BLaER1 treated with 17β-estradiol and CSF1 and Interleukin-3, amounts not matched to agents 10 nM and 100 nM (cell line): ENCODE measurements at regions not wholly inside any gene's neighbourhood (a gene's known extent, or its start where the extent isn't known, plus 50 kb on each side); places are given as distances from the start of the nearest gene placed in this dataset.

Experiments
- H3K27ac ChIP-seq, 11 experiments: shearing (Covaris generic); formaldehyde crosslinking; 2 replicates each; pipeline ENCODE4 v1.8.1; 2022
- H3K27me3 ChIP-seq, 11 experiments: shearing (Covaris generic); formaldehyde crosslinking; 2 replicates each; pipeline ENCODE4 v1.8.1; 2022
- H3K36me3 ChIP-seq, 11 experiments: shearing (Covaris generic); formaldehyde crosslinking; 2 replicates each; pipeline ENCODE4 v1.8.1; 2022
- H3K4me1 ChIP-seq, 10 experiments: shearing (Covaris generic); formaldehyde crosslinking; 2 replicates each; pipeline ENCODE4 v1.8.1; 2022
- H3K4me2 ChIP-seq, 11 experiments: shearing (Covaris generic); formaldehyde crosslinking; 2 replicates each; pipeline ENCODE4 v1.8.1; 2022
- H3K4me3 ChIP-seq, 10 experiments: shearing (Covaris generic); formaldehyde crosslinking; 2 replicates each; pipeline ENCODE4 v1.8.1; 2022
- H3K9ac ChIP-seq, 11 experiments: shearing (Covaris generic); formaldehyde crosslinking; 2 replicates each; pipeline ENCODE4 v1.8.1; 2022
- H3K9me3 ChIP-seq, 11 experiments: shearing (Covaris generic); formaldehyde crosslinking; replicated peaks in 1 of 11; 2 replicates each; pipeline ENCODE4 v1.8.1; 2022
- H4K20me1 ChIP-seq, 11 experiments: shearing (Covaris generic); formaldehyde crosslinking; 2 replicates each; pipeline ENCODE4 v1.8.1; 2022
- Cebpa-rat ChIP-seq, 11 experiments: shearing (Covaris generic); IDR thresholded peaks; 2 replicates each; pipeline ENCODE4 v1.8.1; 2022

- H3K9me3 ChIP-seq = no peaks in the 10 kb centered on the region
- H3K9ac ChIP-seq = no peak overlapping the region
- H4K20me1 ChIP-seq = no peaks in the 10 kb centered on the region
- TF ChIP-seq Cebpa-rat (IDR thresholded peaks at IDR 0.05) = no peak
- no peak overlapping the region for H3K27ac ChIP-seq
- no peaks in the 10 kb centered on the region for H3K27me3 ChIP-seq
- H3K4me3 ChIP-seq = no peak overlapping the region
- no peaks in the 10 kb centered on the region for H3K36me3 ChIP-seq
- peaks cover 0 to 14% (median 6%) of the 10 kb centered on the region in 10 experiments; a peak in 9 of 20 replicates for H3K4me1 ChIP-seq
- no peak overlapping the region for H3K4me2 ChIP-seq
These were observed 600.4 kb upstream of the SLITRK6 start for GRCh38 chr13:86399572-86399971.

- no peaks in the 10 kb centered on the region for H3K36me3 ChIP-seq
- H3K9me3 ChIP-seq = no peaks in the 10 kb centered on the region
- H3K9ac ChIP-seq = no peak overlapping the region
- no peaks in the 10 kb centered on the region for H4K20me1 ChIP-seq
- H3K27ac ChIP-seq = no peak overlapping the region
- TF ChIP-seq Cebpa-rat (IDR thresholded peaks at IDR 0.05) = no peak
- H3K4me3 ChIP-seq = no peak overlapping the region
- peaks cover 0 to 14% (median 6%) of the 10 kb centered on the region in 10 experiments; a peak in 9 of 20 replicates for H3K4me1 ChIP-seq
- H3K4me2 ChIP-seq = peak overlapping the region; percentile 3 to 41 (median 32); a peak in 12 of 22 replicates
- no peaks in the 10 kb centered on the region for H3K27me3 ChIP-seq
These were observed 603.3 kb upstream of the SLITRK6 start for GRCh38 chr13:86402500-86402899.

- H4K20me1 ChIP-seq = no peaks in the 10 kb centered on the region
- no peak overlapping the region for H3K4me2 ChIP-seq
- H3K9ac ChIP-seq = no peak overlapping the region
- no peak overlapping the region for H3K4me3 ChIP-seq
- no peaks in the 10 kb centered on the region for H3K9me3 ChIP-seq
- peaks cover 0 to 14% (median 6%) of the 10 kb centered on the region in 10 experiments; a peak in 9 of 20 replicates for H3K4me1 ChIP-seq
- H3K27ac ChIP-seq = no peak overlapping the region
- no peaks in the 10 kb centered on the region for H3K27me3 ChIP-seq
- no peak for TF ChIP-seq Cebpa-rat (IDR thresholded peaks at IDR 0.05)
- H3K36me3 ChIP-seq = no peaks in the 10 kb centered on the region
These were observed 604.0 kb upstream of the SLITRK6 start for GRCh38 chr13:86403181-86403580.

GRCh38 chr13:86409466-86410241 is 610.4 kb upstream of the SLITRK6 start:
- Histone ChIP-seq H3K4me1 (no peaks in the 10 kb centered on the region), H3K4me3 (no peak overlapping the region), H3K36me3 (no peaks in the 10 kb centered on the region), H4K20me1 (no peaks in the 10 kb centered on the region), H3K27ac (no peak overlapping the region), H3K9ac (no peak overlapping the region), H3K27me3 (no peaks in the 10 kb centered on the region), H3K9me3 (peaks cover 0 to 4% (median 0%) of the 10 kb centered on the region in 11 experiments; a peak in 3 of 22 replicates), H3K4me2 (no peak overlapping the region)
- TF ChIP-seq Cebpa-rat (IDR thresholded peaks at IDR 0.05) = no peak

- Histone ChIP-seq H3K9ac (no peak overlapping the region), H3K27ac (no peak overlapping the region), H3K36me3 (no peaks in the 10 kb centered on the region), H3K27me3 (no peaks in the 10 kb centered on the region), H3K4me3 (no peak overlapping the region), H4K20me1 (no peaks in the 10 kb centered on the region), H3K9me3 (no peaks in the 10 kb centered on the region), H3K4me1 (no peaks in the 10 kb centered on the region), H3K4me2 (no peak overlapping the region)
- no peak for TF ChIP-seq Cebpa-rat (IDR thresholded peaks at IDR 0.05)
These were observed 626.1 kb upstream of the SLITRK6 start for GRCh38 chr13:86425170-86425815.

- no peak for TF ChIP-seq Cebpa-rat (IDR thresholded peaks at IDR 0.05)
These were observed 627.2 kb upstream of the SLITRK6 start for GRCh38 chr13:86426437-86426836.

GRCh38 chr13:86429756-86430155 is 630.5 kb upstream of the SLITRK6 start:
- Histone ChIP-seq H3K27ac (no peak overlapping the region), H3K4me3 (no peak overlapping the region), H3K9me3 (peaks cover 7 to 13% (median 10%) of the 10 kb centered on the region in 11 experiments), H3K9ac (no peak overlapping the region), H3K4me2 (no peak overlapping the region), H4K20me1 (no peaks in the 10 kb centered on the region), H3K27me3 (no peaks in the 10 kb centered on the region), H3K36me3 (no peaks in the 10 kb centered on the region), H3K4me1 (no peaks in the 10 kb centered on the region)
- no peak for TF ChIP-seq Cebpa-rat (IDR thresholded peaks at IDR 0.05)

More at GRCh38 chr13:86426437-86426836, 627.2 kb upstream of the SLITRK6 start:
- Histone ChIP-seq H3K27ac (no peak overlapping the region), H3K4me1 (no peaks in the 10 kb centered on the region), H3K4me3 (no peak overlapping the region), H4K20me1 (no peaks in the 10 kb centered on the region), H3K4me2 (no peak overlapping the region), H3K36me3 (no peaks in the 10 kb centered on the region), H3K9ac (no peak overlapping the region), H3K9me3 (no peaks in the 10 kb centered on the region), H3K27me3 (no peaks in the 10 kb centered on the region)

- Histone ChIP-seq H3K9ac (no peak overlapping the region), H3K9me3 (peaks cover 11 to 20% (median 15%) of the 10 kb centered on the region in 11 experiments), H3K4me2 (no peak overlapping the region), H3K27ac (no peak overlapping the region), H4K20me1 (no peaks in the 10 kb centered on the region), H3K36me3 (no peaks in the 10 kb centered on the region), H3K4me3 (no peak overlapping the region), H3K4me1 (no peaks in the 10 kb centered on the region), H3K27me3 (no peaks in the 10 kb centered on the region)
- TF ChIP-seq Cebpa-rat (IDR thresholded peaks at IDR 0.05) = no peak
These were observed 638.8 kb upstream of the SLITRK6 start for GRCh38 chr13:86438034-86438433.

- Histone ChIP-seq H3K27ac (no peak overlapping the region), H3K4me1 (no peaks in the 10 kb centered on the region), H3K36me3 (no peaks in the 10 kb centered on the region)
These were observed 646.0 kb upstream of the SLITRK6 start for GRCh38 chr13:86445206-86445605.

More at GRCh38 chr13:86445206-86445605, 646.0 kb upstream of the SLITRK6 start:
- Histone ChIP-seq H4K20me1 (no peaks in the 10 kb centered on the region), H3K4me3 (no peak overlapping the region), H3K9me3 (no peaks in the 10 kb centered on the region), H3K4me2 (no peak overlapping the region), H3K9ac (no peak overlapping the region), H3K27me3 (no peaks in the 10 kb centered on the region)
- no peak for TF ChIP-seq Cebpa-rat (IDR thresholded peaks at IDR 0.05)
